RWPE1 (cell line): ENCODE measurements at regions not wholly inside any gene's neighbourhood (a gene's known extent, or its start where the extent isn't known, plus 50 kb on each side); places are given as distances from the start of the nearest gene placed in this dataset.

Experiments
- CTCF ChIA-PET: fragments of 350-600 bp; sonication (Branson Sonifier 250); formaldehyde crosslinking; extraction: SDS; loops from one replicate; lab custom pipeline; 2021; lab: Yijun Ruan, JAX
- POLR2A ChIA-PET: fragments of 400-600 bp; formaldehyde crosslinking; extraction: SDS; loops from one replicate; lab custom pipeline; 2020; ENCODE audit warnings: antibody characterized with exemption; ENCODE audit not compliant: low non-redundant PET; lab: Yijun Ruan, JAX
- DNase-seq: peaks from one replicate; pipeline ENCODE4 v3.0.0; 2012; ENCODE audit warnings: low spot score
- H3K27ac ChIP-seq: fragments of 450-650 bp; 2 replicates; pipeline ENCODE4 v1.5.1; 2017
- TF ChIP-seq, protein P1 (sequence below): fragments of 450-650 bp; conservative IDR thresholded peaks from 2 replicates; pipeline ENCODE4 v1.5.1; 2017; ENCODE audit warnings: low read depth, mild to moderate bottlenecking

DNA sequence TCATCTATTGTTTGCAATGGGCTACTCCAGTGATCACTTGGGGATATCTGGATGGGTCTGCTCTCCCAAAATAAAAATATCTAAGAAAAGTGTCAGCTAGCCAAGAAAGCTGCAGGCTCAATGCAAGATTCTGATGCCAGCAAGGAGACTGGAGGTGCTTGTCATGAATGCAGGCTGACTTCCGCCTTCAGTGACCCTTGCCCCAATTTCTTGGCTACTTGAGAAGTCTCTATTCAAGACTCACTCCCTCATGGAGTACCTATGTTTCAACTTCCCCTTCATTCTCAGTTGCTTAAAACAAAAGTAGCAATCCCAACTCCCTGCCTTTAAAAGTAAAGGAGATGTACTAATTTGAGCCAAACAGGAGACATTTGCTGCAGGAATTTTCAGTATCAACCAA, 123.9 kb downstream of the GPR65 start:
- TF ChIP-seq, protein P1, sequence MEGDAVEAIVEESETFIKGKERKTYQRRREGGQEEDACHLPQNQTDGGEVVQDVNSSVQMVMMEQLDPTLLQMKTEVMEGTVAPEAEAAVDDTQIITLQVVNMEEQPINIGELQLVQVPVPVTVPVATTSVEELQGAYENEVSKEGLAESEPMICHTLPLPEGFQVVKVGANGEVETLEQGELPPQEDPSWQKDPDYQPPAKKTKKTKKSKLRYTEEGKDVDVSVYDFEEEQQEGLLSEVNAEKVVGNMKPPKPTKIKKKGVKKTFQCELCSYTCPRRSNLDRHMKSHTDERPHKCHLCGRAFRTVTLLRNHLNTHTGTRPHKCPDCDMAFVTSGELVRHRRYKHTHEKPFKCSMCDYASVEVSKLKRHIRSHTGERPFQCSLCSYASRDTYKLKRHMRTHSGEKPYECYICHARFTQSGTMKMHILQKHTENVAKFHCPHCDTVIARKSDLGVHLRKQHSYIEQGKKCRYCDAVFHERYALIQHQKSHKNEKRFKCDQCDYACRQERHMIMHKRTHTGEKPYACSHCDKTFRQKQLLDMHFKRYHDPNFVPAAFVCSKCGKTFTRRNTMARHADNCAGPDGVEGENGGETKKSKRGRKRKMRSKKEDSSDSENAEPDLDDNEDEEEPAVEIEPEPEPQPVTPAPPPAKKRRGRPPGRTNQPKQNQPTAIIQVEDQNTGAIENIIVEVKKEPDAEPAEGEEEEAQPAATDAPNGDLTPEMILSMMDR, result no peak
- H3K27ac ChIP-seq, result no peak overlapping the region
- DNase-seq, result no peak
- CTCF ChIA-PET, result no interaction called here
- POLR2A ChIA-PET, result no interaction called here

DNA sequence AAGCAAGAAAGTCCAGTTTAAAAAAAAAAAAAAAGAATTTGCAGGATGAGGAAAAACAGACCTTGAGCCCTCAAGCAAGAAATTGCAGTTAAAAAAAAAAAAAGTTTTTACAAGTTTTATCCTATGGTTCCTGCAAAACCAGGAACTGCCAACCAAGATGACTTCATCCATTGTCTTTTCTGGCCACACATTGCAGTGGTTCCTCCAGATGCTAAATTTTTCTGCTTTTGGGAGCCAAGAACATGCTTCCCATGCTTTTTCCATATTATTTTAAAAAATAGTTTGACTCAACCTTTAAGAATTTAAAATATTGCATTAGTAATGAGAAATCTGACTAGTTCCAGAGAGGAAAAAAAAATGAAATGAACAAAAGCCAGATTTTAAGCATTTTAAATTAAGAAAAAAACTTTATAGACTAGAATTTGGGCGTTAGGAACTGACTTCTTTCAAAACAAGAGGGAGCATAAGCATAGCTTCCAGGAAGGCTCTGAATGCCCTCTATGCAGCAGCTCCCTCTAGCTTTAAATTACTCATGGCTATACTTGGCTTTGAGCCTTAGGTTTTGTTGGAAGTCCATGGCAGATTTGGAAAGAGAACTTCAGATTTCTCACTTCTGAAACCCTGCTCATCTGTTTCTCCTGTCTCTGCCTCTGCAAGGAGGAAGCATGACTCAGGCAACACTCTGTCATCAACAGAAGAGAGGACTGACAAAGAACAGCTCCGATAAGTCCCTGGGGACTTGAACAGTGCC, 124.5 kb downstream of the GPR65 start:
- TF ChIP-seq, protein P1, result no peak
- POLR2A ChIA-PET, result no interaction called here
- H3K27ac ChIP-seq, result no peak overlapping the region
- CTCF ChIA-PET, result interaction anchor here (0.7 kb wide), 1 partner anchor 20 kb away, joined by 3 read pairs; no protein-coding TSS in a partner anchor
- DNase-seq, result no peak

DNA sequence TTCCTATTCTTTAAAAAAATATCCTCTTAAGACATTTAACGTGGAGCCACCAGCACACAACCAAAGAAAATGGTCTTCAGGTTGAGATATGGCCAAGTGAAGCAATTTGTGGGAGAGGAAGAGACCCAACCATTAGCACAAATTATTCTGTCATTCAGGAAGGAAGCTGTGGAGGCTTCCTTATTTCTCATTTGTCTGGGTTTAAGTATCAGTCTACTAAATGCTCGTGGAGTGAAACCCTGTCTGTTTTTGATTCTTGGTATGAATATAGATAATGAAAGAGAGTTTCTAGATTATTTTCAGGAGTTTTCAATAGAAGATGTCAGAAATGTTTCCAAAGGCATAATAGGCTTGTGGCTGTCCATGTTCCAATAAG, 125.1 kb downstream of the GPR65 start:
- ChIA-PET CTCF (interaction anchor here (0.5 to 0.7 kb wide), 2 partner anchors 21 to 404 kb away, joined by 3 read pairs; no protein-coding TSS in a partner anchor), POLR2A (no interaction called here)
- DNase-seq, result no peak
- no peak overlapping the region for H3K27ac ChIP-seq
- TF ChIP-seq, protein P1, result no peak
